ENCODE measurements at regions not wholly inside any gene's neighbourhood (a gene's known extent, or its start where the extent isn't known, plus 50 kb on each side); places are given as distances from the start of the nearest gene placed in this dataset.

DNA sequence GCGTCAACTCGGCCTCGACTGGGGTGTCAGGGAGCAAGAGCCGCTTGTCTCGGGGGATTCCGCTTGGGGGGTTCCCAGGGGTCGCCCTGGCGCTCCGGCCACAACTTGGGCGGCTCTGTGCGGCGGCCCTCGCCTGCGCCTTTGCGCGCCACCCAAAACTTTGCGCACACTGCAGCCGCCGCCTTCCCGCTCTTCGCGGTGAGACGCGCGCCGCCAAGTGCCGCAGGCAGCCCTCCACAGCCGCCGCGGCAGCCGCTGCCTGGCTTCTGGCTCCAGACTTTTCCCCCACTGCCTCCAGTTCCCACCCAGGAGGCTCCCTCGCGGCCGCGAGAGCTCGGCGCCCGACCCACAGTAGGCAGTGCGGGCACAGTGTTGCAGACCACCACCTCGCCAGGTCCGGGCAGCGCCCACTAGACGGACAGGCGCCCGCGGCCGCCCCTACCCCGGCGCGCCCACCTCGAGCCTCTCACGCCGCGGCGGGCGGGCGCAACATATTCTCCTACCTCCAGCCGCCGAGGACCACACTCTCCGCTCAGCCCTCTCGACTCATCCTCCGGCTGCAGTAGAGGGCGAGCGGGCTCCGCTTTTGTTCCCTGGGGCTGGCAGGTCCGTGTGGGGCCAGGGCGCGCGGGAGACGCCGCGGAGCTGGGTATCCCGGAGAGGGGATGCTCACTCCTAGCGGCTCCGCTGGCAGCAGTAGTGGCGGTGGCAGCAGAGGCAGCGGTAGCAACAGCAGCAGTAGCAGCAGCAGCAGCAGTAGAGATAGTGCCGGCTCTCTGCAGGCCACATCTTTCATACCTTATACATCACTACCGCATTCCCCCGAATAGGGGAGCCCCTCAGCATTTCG, 296.6 kb downstream of the OMA1 start:
- no peaks in the 10 kb centered on the region for H3K79me2 ChIP-seq (ENCODE audit: low read length)
- H3K4me1 ChIP-seq (ENCODE audit: low read length) = no peaks in the 10 kb centered on the region
- no peak overlapping the region for H3K4me2 ChIP-seq (ENCODE audit: low read length)
- H3K4me3 ChIP-seq (ENCODE audit: low read length) = no peak overlapping the region
- no peaks in the 10 kb centered on the region for H3K27me3 ChIP-seq (ENCODE audit: low read depth, low read length)
- H3K27ac ChIP-seq (ENCODE audit: low read length) = no peak overlapping the region
- H2AFZ ChIP-seq (ENCODE audit: low read depth, low read length) = no peak overlapping the region
- no peak overlapping the region for H3K9ac ChIP-seq (ENCODE audit: low read length)
- no peaks in the 10 kb centered on the region for H4K20me1 ChIP-seq (ENCODE audit: insufficient read depth, low read length)
- no peak for TF ChIP-seq EZH2phosphoT487 (IDR thresholded peaks at IDR 0.05; ENCODE audit: low read depth)
- TF ChIP-seq, protein P1, sequence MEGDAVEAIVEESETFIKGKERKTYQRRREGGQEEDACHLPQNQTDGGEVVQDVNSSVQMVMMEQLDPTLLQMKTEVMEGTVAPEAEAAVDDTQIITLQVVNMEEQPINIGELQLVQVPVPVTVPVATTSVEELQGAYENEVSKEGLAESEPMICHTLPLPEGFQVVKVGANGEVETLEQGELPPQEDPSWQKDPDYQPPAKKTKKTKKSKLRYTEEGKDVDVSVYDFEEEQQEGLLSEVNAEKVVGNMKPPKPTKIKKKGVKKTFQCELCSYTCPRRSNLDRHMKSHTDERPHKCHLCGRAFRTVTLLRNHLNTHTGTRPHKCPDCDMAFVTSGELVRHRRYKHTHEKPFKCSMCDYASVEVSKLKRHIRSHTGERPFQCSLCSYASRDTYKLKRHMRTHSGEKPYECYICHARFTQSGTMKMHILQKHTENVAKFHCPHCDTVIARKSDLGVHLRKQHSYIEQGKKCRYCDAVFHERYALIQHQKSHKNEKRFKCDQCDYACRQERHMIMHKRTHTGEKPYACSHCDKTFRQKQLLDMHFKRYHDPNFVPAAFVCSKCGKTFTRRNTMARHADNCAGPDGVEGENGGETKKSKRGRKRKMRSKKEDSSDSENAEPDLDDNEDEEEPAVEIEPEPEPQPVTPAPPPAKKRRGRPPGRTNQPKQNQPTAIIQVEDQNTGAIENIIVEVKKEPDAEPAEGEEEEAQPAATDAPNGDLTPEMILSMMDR (IDR thresholded peaks at IDR 0.05; ENCODE audit: low read depth, low read length) = no peak
- no peaks in the 10 kb centered on the region for H3K36me3 ChIP-seq (replicated peaks; ENCODE audit: low read depth, low read length)
- no peaks in the 10 kb centered on the region for H3K9me3 ChIP-seq (ENCODE audit: insufficient read depth, low read length)

DNA sequence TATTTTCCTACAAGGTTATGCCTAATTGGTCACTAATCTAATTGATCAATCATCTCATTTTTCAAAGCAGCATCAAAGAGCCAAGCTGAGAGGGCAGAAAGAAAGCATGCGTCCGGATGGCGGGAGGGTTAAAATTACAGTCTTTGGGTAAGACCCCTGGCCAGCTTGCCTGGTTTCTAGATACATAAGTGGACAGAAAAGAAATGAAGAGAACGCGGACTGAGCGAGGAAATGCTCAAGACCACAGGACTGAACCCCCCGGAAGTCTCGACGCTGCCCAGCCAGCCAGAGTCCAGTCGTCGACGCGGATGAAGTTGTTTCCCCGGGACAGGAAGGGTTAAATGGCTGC, 297.2 kb downstream of the OMA1 start:
- Histone ChIP-seq H3K79me2 (ENCODE audit: low read length) (no peaks in the 10 kb centered on the region), H3K9me3 (ENCODE audit: insufficient read depth, low read length) (no peaks in the 10 kb centered on the region), H3K27me3 (ENCODE audit: low read depth, low read length) (no peaks in the 10 kb centered on the region), H2AFZ (ENCODE audit: low read depth, low read length) (no peak overlapping the region), H3K4me2 (ENCODE audit: low read length) (no peak overlapping the region), H3K4me1 (ENCODE audit: low read length) (no peaks in the 10 kb centered on the region), H3K9ac (ENCODE audit: low read length) (no peak overlapping the region), H3K4me3 (ENCODE audit: low read length) (no peak overlapping the region), H4K20me1 (ENCODE audit: insufficient read depth, low read length) (no peaks in the 10 kb centered on the region), H3K27ac (ENCODE audit: low read length) (no peak overlapping the region), H3K36me3 (replicated peaks; ENCODE audit: low read depth, low read length) (no peaks in the 10 kb centered on the region)
- TF ChIP-seq EZH2phosphoT487 (IDR thresholded peaks at IDR 0.05; ENCODE audit: low read depth) = no peak
- TF ChIP-seq, protein P1 (IDR thresholded peaks at IDR 0.05; ENCODE audit: low read depth, low read length) = no peak

DNA sequence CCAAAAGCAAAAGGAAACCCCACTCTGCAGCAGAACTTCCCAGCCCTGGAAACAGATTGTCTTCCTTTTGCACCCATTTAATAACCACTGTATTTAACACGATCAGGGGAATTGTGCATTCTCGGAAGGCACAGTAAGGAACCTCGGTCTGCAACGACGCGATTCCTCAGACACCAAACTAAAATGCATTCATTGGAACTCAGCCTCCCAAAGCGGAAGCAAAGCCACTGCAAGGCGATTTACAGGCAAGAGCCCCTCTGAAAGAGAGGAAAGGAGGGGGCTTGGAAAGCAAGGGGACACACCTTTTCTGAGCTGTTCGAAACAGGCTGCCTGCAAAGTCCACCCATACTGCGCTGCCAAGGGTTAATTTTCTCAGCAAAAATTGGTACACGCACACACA, 297.7 kb downstream of the OMA1 start:
- no peak overlapping the region for H3K9ac ChIP-seq (ENCODE audit: low read length)
- H3K4me2 ChIP-seq (ENCODE audit: low read length) = no peak overlapping the region
- TF ChIP-seq, protein P1 (IDR thresholded peaks at IDR 0.05; ENCODE audit: low read depth, low read length) = no peak
- no peak for TF ChIP-seq EZH2phosphoT487 (IDR thresholded peaks at IDR 0.05; ENCODE audit: low read depth)
- H3K4me3 ChIP-seq (ENCODE audit: low read length) = no peak overlapping the region
- no peaks in the 10 kb centered on the region for H3K79me2 ChIP-seq (ENCODE audit: low read length)
- no peak overlapping the region for H2AFZ ChIP-seq (ENCODE audit: low read depth, low read length)
- no peaks in the 10 kb centered on the region for H3K9me3 ChIP-seq (ENCODE audit: insufficient read depth, low read length)
- no peaks in the 10 kb centered on the region for H3K4me1 ChIP-seq (ENCODE audit: low read length)
- H3K27ac ChIP-seq (ENCODE audit: low read length) = no peak overlapping the region
- no peaks in the 10 kb centered on the region for H4K20me1 ChIP-seq (ENCODE audit: insufficient read depth, low read length)
- no peaks in the 10 kb centered on the region for H3K27me3 ChIP-seq (ENCODE audit: low read depth, low read length)
- H3K36me3 ChIP-seq (replicated peaks; ENCODE audit: low read depth, low read length) = no peaks in the 10 kb centered on the region

DNA sequence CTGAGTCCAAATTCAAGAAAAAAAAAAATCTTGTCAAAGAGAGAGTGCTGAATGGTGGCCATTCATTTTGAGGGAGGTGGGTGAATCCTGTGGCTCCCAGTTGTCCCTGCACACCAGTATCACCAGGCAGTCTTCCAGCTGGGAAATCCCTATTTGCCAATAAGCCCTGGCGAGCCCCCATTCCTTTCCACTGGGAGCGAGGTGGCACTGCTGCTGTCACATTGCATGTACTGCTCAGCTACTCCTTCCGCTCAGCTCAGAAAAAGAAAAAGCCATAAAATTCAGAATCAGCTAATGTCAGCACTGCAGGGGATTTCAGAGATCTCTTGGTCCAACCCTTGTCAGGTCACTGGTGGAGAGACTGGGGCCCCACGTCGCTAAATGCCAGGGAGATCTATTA, 298.5 kb downstream of the OMA1 start:
- Histone ChIP-seq H3K27ac (ENCODE audit: low read length) (no peak overlapping the region), H3K9me3 (ENCODE audit: insufficient read depth, low read length) (no peaks in the 10 kb centered on the region), H4K20me1 (ENCODE audit: insufficient read depth, low read length) (no peaks in the 10 kb centered on the region), H2AFZ (ENCODE audit: low read depth, low read length) (no peak overlapping the region), H3K36me3 (replicated peaks; ENCODE audit: low read depth, low read length) (no peaks in the 10 kb centered on the region), H3K4me1 (ENCODE audit: low read length) (no peaks in the 10 kb centered on the region), H3K9ac (ENCODE audit: low read length) (no peak overlapping the region), H3K27me3 (ENCODE audit: low read depth, low read length) (no peaks in the 10 kb centered on the region), H3K79me2 (ENCODE audit: low read length) (no peaks in the 10 kb centered on the region), H3K4me3 (ENCODE audit: low read length) (no peak overlapping the region), H3K4me2 (ENCODE audit: low read length) (no peak overlapping the region)
- TF ChIP-seq, protein P1 (IDR thresholded peaks at IDR 0.05; ENCODE audit: low read depth, low read length) = no peak
- no peak for TF ChIP-seq EZH2phosphoT487 (IDR thresholded peaks at IDR 0.05; ENCODE audit: low read depth)
